Esophagus (tissue), 2 donors: ENCODE measurements at regions not wholly inside any gene's neighbourhood (a gene's known extent, or its start where the extent isn't known, plus 50 kb on each side); places are given as distances from the start of the nearest gene placed in this dataset.

ENCODE experiments used
- H3K27ac ChIP-seq, 2 donors: one replicate each; pipeline ENCODE4 v1.5.1; 2013; ENCODE audit warnings: low read depth in 2 of 2, mild to moderate bottlenecking in 2 of 2, inconsistent platforms in 1 of 2, low read length in 1 of 2, moderate library complexity in 1 of 2
- H3K27me3 ChIP-seq, 2 donors: one replicate each; pipeline ENCODE4 v1.6.1; 2013; ENCODE audit warnings: low read length in 2 of 2, control low read depth in 1 of 2, mild to moderate bottlenecking in 1 of 2; ENCODE audit not compliant: insufficient read depth in 2 of 2, control insufficient read depth in 1 of 2
- H3K36me3 ChIP-seq, 2 donors: one replicate each; pipeline ENCODE4 v1.6.1; 2013; ENCODE audit warnings: low read length in 1 of 2; ENCODE audit not compliant: control insufficient read depth in 2 of 2, insufficient read depth in 2 of 2
- H3K4me1 ChIP-seq, 2 donors: one replicate each; pipeline ENCODE4 v1.6.1; 2013; ENCODE audit warnings: low read length in 1 of 2; ENCODE audit not compliant: control insufficient read depth in 2 of 2, insufficient read depth in 2 of 2
- H3K4me3 ChIP-seq, 2 donors: one replicate each; pipeline ENCODE4 v1.5.1; 2013; ENCODE audit warnings: low read length in 2 of 2, mild to moderate bottlenecking in 2 of 2, low read depth in 1 of 2, moderate library complexity in 1 of 2
- H3K9me3 ChIP-seq, 2 donors: one replicate each; pipeline ENCODE4 v1.6.1; 2013; ENCODE audit warnings: mild to moderate bottlenecking in 2 of 2, low read depth in 1 of 2, low read length in 1 of 2, moderate library complexity in 1 of 2; ENCODE audit not compliant: control insufficient read depth in 2 of 2, insufficient read depth in 1 of 2
- WGBS, 2 donors: extraction: QIAGEN DNeasy Blood & Tissue Kit; methylation state at CpG; one replicate each; pipeline ENCODE4 v1.1.7; 2013; 5-methylcytosine and 5-hydroxymethylcytosine counted together
- donor health status: healthy with polysubstance abuse.
- donor health status: Bipolar disorder and iron deficiency.

DNA sequence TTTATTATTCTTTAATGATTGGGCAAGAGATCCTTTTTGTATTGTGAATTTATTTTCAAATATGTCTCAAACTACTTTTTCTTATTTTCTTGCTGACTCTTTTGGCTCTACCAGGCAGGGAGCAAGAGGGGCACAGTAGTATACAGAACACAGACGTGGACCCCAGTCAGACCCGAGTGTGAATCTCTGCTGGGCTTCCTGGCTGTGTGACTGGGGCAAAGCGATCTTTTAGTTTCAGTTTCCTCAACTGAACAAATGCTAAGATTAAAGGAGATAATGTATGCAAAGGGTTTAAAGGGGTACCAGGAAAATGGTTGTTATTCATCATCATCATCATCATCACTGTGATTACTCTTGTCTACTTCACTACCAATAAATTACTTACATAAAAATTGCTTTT, 317.5 kb downstream of the HIVEP2 start:
- Histone ChIP-seq H3K9me3 (no peaks in the 10 kb centered on the region), H3K36me3 (no peaks in the 10 kb centered on the region), H3K27ac (no peak overlapping the region), H3K27me3 (no peaks in the 10 kb centered on the region), H3K4me3 (no peak overlapping the region), H3K4me1 (no peaks in the 10 kb centered on the region)
- 77 to 84% methylated on average over 3 of the region's 3 CpGs for WGBS, 2 donors

DNA sequence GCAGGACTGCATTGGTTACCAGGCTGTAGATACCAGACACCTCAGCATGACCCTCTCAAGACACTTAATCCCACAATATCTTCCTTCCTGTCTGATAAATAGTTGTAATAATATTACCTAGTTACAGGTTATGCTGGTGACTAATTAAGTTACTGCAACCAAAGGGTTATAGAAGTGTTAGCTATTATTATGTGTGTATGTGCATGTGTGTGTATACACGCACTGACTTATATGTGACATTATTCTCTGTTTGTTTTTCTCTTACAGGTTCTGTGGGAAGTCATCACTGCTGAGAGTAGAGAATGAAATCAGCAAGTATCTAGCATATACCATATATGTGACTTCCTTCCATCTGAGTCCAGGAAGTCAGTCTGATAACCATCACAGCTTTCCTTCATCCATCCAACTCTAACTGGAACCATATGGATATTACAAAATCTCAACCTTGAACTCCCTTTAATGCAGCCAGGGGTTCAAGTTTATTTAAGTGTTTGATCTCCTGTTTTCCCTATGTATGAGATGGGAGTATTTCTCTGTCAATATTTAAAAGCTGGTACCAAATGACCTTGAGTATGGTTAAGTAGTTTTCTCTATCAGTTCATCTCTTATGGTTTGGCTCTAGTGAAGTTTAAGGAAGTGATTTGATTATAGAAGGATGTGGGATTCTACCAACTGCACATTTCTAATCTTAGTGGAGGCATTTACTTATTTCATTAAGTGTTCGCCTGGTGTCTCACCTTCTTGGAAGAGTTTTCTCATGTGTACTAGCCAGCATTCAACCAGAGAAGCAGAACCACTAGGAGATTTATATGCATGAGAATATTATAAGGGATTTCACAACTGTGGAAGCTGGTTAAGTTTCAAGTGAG, 313.2 kb downstream of the HIVEP2 start:
- 80 to 86% methylated on average over 2 of the region's 2 CpGs for WGBS, 2 donors
- H3K4me1 ChIP-seq, result no peaks in the 10 kb centered on the region
- no peaks in the 10 kb centered on the region for H3K9me3 ChIP-seq
- no peak overlapping the region for H3K27ac ChIP-seq
- H3K4me3 ChIP-seq, result no peak overlapping the region
- H3K27me3 ChIP-seq, result no peaks in the 10 kb centered on the region
- H3K36me3 ChIP-seq, result no peaks in the 10 kb centered on the region

DNA sequence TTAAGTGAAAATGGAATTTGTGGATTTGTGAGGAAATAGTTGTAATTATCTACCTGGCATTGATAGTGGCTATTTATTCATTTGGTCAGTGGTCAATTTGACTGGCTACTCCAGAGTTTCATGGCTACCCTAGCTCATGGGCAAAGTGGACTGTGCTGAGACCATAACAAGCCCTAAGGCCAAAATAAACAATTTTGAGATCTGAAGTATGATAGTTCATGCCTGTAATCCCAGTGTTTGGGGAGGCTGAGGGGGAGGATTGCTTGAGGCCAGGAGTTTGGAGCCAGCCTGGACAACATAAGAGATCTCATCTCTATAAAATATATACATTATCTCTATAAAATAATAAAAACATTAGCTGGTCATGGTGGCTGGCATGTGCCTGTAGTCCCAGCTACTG, 311.7 kb downstream of the HIVEP2 start:
- no peaks in the 10 kb centered on the region for H3K4me1 ChIP-seq
- no peaks in the 10 kb centered on the region for H3K27me3 ChIP-seq
- H3K4me3 ChIP-seq, result no peak overlapping the region
- no peaks in the 10 kb centered on the region for H3K9me3 ChIP-seq
- H3K36me3 ChIP-seq, result no peaks in the 10 kb centered on the region
- H3K27ac ChIP-seq, result no peak overlapping the region

DNA sequence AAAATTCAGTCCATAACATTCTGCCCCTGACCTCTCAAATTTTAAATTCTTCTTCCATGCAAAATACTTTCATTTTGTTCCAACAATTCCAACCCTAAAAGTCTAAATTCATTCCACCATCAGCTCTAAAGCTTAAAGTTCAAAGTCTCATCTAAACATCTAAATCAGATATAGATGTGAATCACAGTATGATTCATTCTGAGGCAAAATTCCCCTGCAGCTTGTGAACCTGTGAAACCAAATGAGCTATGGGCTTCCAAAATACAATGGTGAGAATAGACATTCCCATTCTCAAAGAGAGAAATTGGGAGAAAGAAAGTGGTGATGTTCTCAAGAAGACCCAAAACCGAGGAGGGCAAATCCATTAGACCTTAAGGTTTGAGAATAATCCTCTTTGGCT, 309.8 kb downstream of the HIVEP2 start:
- Histone ChIP-seq H3K27ac (no peak overlapping the region), H3K9me3 (no peaks in the 10 kb centered on the region), H3K4me1 (no peaks in the 10 kb centered on the region), H3K4me3 (no peak overlapping the region), H3K36me3 (no peaks in the 10 kb centered on the region), H3K27me3 (no peaks in the 10 kb centered on the region)
- WGBS, 2 donors, result 84 to 91% methylated on average over 1 of the region's 1 CpG

DNA sequence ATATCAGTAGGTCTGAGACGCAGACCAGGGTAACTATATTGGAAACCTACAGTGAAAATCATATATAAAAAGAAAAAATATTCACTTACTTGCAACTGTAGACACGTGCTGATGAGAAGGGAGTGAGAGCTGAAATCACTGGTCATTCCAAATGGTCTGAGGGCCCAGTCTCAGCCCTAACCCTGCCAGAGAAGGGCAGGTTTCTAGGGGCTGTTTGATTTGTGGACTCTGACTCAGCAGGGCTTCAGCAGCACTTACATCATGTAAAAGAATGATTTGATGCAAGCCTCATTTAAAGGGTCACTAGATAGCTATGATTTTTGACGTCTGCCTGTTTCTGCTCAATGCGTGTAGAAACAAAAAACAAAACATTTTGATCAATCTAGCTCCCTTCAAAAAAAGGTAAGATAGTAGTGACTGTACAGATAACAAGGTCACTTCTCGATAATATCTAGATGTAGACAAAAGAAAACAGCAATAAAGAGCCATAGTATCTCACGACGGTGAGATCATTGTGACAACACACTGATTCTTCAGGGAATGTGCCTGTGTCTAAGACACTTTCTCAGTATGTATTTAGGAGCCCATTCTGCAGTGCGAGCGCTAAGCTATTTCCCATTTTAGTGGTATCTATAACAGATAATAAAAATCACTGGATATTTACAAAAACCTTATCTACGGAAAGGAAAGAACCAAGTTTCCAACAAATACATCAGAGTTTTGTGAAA, 307.2 kb downstream of the HIVEP2 start:
- H3K9me3 ChIP-seq, result no peaks in the 10 kb centered on the region
- H3K27ac ChIP-seq, result no peak overlapping the region
- H3K4me1 ChIP-seq, result no peaks in the 10 kb centered on the region
- WGBS, 2 donors, result 85 to 91% methylated on average over 10 of the region's 10 CpGs
- no peaks in the 10 kb centered on the region for H3K27me3 ChIP-seq
- H3K4me3 ChIP-seq, result no peak overlapping the region
- no peaks in the 10 kb centered on the region for H3K36me3 ChIP-seq

DNA sequence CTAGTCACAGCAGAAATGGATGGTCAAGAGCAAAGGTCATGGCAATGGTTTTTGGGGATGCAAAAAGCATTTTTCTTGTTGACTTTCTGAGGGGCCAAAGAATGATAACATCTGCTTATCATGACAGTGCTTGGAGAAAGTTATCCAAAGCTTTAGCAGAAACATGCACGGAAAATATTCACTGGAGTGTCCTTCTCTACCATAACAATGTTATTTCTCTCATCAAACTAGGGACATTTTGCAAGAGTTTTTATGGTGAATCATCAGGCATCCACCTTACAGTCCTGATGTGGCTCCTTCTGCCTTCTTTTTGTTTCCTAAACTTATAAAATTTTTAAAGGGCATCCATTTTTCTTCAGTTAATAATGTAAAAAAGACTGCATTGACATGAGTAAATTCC, 302.3 kb downstream of the HIVEP2 start:
- Histone ChIP-seq H3K27ac (no peak overlapping the region), H3K4me3 (no peak overlapping the region), H3K9me3 (no peaks in the 10 kb centered on the region), H3K4me1 (no peaks in the 10 kb centered on the region), H3K27me3 (peaks cover 0 to 4% of the 10 kb centered on the region in 2 donors), H3K36me3 (no peaks in the 10 kb centered on the region)
- 80 to 93% methylated on average over 1 of the region's 1 CpG for WGBS, 2 donors

DNA sequence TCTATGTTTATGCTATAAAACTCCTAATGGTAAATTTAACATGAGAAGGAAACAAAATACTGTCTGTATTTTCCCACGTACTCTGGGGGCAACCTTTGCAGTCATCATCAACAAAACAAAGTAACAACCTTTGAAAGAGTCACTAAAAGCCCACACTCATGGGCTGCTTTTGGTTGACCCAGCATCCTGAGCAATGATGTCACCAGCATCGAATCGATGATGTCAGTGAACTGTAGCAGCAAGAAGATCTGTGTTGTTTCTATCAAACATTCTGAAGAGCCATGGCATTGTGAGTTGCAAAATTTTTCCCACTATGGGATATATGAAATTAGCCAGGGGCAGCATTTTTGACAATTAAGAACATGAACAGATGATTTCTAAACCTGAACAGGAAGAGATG, 300.1 kb downstream of the HIVEP2 start:
- 76 to 86% methylated on average over 3 of the region's 3 CpGs for WGBS, 2 donors
- Histone ChIP-seq H3K36me3 (no peaks in the 10 kb centered on the region), H3K4me1 (no peaks in the 10 kb centered on the region), H3K27ac (no peak overlapping the region), H3K4me3 (no peak overlapping the region), H3K27me3 (peaks cover 0 to 4% of the 10 kb centered on the region in 2 donors), H3K9me3 (no peaks in the 10 kb centered on the region)

DNA sequence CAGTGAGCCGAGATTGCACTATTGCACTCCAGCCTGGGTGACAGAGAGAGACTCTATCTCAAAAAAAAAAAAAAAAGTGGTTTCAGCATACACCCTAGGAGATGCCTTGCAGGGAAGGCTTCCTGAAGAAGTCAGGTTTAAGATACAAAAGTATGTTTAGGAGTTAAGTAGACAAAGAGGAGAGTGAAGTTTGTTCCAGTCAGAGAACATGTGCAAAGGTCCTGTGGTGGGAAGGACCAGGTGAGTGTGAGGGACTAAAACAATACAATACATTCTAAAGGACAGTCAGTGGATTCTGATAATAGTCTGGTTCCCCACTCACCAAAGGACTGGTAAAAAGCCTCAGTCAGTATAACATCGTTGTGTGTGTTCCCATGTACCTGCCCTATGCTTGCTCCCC, 299.3 kb downstream of the HIVEP2 start:
- Histone ChIP-seq H3K27ac (no peak overlapping the region), H3K9me3 (no peaks in the 10 kb centered on the region), H3K4me3 (no peak overlapping the region), H3K27me3 (peaks cover 0 to 4% of the 10 kb centered on the region in 2 donors), H3K4me1 (no peaks in the 10 kb centered on the region), H3K36me3 (no peaks in the 10 kb centered on the region)
- WGBS, 2 donors, result 88 to 95% methylated on average over 2 of the region's 2 CpGs

DNA sequence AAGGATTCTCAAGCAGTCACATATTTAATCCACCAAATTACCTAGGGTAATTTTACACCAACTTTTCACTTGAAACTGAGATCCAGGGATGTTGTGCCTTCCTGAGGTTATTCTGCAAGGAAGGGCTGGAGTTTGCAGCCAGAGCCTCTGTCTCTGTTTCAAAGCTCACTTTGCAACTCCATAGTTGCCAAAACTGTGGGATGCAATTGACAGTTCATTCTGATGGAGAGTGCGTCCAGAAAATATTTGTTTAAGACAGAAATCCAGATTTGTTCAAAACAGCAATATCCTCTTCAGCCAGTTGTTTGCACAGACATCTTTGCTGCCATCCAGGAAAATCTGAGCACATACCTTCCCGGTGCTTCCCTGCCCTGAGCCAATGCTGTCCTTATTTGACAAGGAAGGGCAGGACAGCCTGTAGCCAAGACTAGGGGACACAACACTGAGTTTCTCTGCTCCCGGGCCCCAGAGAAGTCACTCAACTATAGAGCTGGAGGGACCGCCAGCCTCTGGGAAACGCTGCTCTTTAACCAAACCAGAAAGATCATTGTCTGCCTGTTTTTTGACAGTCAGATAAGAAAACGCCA, 297.4 kb downstream of the HIVEP2 start:
- peaks cover 0 to 4% of the 10 kb centered on the region in 2 donors for H3K27me3 ChIP-seq
- no peaks in the 10 kb centered on the region for H3K9me3 ChIP-seq
- WGBS, 2 donors, result 36 to 52% methylated on average over 6 of the region's 6 CpGs
- no peak overlapping the region for H3K27ac ChIP-seq
- H3K4me3 ChIP-seq, result no peak overlapping the region
- H3K36me3 ChIP-seq, result no peaks in the 10 kb centered on the region
- no peaks in the 10 kb centered on the region for H3K4me1 ChIP-seq
